HG03045 (cell line): ENCODE measurements at regions not wholly inside any gene's neighbourhood (a gene's known extent, or its start where the extent isn't known, plus 50 kb on each side); places are given as distances from the start of the nearest gene placed in this dataset.
"Not testable (repeated sequence)": the region's sequence is repeated elsewhere in the genome, so short reads cannot be mapped to it uniquely, and the experiment has no call there.

Experiments used
- ATAC-seq: cut with Tn5 transposase; IDR thresholded peaks from one replicate; pipeline ENCODE4 v1.9.1; 2021; ENCODE audit warnings: mild to moderate bottlenecking, moderate library complexity; ENCODE audit not compliant: unreplicated experiment

DNA sequence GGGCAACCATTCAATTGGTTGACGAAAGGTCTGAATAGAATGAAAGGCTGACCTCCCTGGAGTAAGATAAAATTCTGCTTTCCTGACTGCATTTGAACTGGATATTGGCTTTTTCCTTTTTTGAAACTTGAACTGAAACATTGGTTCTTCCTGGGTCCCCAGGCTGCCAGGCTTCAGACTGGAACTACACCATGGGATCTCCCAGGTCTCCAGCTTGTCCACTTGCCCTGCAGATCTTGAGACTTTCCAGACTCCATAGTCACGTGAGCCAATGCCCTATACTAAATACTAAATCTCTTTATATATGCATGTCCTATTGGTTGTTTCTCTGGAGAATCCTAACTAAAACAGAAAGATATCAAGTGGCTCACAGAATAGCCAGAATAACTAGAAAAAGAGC lies 118.7 kb upstream of the KRR1 start:
- no peak for ATAC-seq

DNA sequence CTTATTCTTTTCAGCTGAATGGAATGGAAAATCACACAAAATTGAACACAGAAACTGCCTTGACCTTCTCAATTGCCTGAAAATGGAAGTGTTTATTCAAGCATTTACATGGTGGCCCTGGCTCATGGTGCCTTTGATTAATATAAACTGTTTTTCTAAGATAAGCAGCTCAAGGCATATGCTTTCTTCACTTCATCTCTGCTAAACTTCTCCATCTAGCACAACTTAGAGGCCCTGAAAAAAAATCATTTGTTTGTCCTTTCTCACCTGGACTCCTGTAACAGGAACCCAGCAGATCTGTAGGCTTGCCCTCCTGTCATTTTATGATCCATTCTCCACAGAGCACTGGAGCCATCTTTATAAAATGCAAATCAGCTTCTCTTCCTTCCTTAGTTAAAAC lies 117.5 kb upstream of the KRR1 start:
- ATAC-seq, result no peak

DNA sequence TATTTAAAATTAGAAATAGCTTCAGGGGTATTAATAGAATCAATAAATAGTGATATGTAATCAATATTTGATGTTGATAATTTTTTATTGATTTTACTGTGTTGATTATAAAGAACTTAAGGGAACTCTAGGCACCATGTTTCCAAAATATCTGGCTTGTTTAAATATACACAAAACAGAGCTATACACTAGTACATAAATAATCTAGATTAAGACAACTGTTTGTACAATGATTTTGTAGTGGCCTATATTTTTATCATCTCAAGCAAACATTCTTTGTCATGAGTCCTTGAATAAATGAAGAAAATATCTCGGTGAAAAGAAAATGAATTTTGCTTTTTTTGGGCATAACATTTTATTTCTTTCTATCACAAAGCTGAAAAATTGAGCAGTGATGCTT lies 117.1 kb upstream of the KRR1 start:
- no peak for ATAC-seq

DNA sequence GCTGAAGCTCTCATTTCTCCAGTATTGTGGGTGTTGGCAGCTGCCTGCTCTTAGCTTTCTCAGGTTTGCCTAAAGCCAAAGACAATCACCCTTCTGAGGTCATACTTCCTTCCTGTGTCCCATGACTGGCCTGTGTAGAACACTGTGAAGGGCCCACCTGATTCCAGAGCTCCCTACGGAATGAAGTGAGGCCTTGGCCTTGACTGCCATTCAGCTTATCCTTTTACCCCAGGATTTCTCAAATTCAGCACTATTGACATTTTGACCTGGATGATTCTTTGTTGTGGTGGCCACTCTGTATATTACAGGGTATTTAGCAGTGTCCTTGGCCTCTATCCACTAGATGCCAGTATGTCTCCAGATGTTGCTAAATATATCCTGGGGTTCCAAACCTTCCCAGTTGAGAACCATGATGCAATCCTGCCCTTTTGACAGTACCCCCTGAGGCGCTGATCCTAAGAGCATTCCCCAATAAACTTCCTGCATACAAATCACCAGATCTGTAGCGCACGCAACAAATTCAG lies 112.3 kb upstream of the KRR1 start:
- ATAC-seq, result no peak

DNA sequence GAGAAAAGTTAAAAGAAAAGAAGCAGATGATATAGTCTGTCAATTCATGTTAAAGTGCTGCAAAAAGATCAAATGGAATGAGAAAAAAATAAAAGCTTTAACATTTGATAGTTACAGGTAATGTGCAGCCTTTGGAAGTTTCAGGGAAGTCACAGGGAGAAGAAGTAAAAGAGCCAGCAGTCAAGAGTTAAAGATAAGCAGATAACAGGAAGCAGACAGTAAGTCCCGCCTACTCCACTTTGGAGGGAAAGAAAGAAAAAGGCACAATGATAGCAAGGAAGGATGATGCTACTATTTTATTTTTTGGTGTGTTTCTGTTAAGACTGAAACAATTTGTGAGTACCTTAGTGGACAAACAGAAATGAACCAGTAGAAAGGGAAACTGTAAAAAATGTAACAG lies 111.1 kb upstream of the KRR1 start:
- no peak for ATAC-seq

DNA sequence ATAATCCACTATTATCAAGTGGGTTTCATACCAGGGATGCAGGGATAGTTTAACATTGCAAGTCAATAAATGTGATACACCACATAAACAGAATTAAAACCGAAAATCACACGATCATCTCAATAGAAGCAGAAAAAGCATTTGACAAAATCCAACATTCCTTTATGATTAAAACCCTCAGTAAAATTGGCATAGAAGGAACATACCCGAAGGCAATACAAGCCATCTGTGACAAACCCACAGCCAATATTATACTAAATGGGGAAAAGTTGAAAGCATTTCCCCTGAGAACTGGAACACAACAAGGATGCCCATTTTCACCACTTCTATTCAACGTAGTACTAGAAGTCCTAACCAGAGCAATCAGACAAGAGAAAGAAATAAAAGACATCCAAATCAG lies 103.0 kb upstream of the KRR1 start:
- ATAC-seq, result not testable (repeated sequence)

GRCh38 chr12:75613981-75614380 lies 102.6 kb upstream of the KRR1 start:
- ATAC-seq, result no peak

DNA sequence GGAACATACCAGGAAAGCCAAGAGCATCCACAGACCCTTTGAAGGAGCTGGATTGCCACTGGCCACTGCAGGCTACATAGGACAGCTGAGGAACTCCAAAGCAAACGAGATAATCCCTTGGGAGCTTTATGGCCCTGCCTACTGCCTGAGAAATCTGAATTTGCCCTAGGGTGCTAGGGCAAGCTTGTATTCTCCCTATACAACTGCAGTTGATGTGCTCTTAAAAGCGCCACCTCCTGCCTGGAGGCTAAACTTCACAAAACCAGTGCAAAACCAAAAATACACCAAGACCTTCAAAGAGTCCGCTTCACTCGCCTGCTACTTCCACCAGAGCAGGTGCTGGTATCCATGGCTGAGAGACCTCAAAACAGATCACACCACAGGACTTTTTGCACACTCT lies 99.6 kb upstream of the KRR1 start:
- no peak for ATAC-seq

- ATAC-seq, result no peak
Observed at GRCh38 chr12:75606956-75607355, 95.5 kb upstream of the KRR1 start.

DNA sequence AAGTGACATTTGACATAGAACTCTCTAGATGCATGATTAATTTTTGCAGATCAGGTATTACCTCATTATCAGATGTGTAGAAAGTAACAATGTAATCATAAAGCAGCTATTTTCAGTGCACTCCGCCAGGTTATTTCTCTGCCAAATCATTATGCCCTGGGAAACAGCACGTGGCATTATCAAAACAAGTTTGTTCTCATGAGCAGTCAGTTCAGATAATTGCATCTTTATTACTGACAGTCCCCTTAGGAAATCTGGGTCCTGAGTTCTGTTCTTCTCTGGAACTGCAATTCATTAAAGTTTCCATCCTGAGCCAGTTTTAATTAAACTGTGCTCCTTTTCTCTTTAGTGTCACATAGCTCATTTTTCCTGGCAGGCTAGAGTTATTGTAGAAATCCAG lies 94.7 kb upstream of the KRR1 start:
- no peak for ATAC-seq

GRCh38 chr12:75603475-75603874 lies 92.1 kb upstream of the KRR1 start:
- no peak for ATAC-seq

DNA sequence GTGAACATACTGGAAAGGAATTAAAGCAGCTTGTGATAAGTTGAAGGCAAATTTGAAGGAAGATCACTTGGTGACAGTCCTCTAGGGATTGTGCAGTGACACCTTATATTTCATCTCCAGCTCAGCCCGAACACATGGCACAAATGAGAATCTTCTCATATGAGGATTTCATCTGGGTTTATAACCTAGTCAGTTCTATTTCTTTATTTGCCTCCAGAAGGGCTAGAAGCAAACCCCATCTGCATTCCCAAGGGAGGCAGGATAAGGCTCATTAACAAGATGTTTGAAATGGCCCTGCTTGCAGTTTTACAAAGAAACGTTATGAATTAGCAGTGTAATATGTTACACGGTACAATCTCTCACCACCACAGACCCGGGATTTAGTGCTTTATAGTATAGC lies 90.7 kb upstream of the KRR1 start:
- ATAC-seq, result no peak

GRCh38 chr12:75600146-75600545 lies 88.7 kb upstream of the KRR1 start:
- no peak for ATAC-seq

- no peak for ATAC-seq
Observed at GRCh38 chr12:75599061-75599460, 87.7 kb upstream of the KRR1 start.

DNA sequence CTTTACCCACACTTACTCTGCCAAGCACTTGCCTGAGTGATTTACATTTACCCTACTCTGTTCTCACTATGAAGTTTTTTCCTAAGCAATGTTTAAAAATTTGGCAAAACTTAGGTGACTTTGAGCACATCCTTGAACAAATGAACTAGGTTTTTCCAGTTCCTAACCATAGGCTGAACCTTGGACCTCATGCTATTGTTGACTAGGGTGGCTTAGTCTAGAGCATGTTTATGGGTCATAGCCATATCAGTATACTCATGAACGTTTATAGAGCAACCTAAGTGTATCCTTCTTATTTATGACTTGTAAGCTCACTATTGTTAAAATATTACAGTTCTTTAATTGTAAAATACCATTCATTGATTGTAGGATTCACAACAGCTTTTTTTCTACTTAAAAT lies 85.0 kb upstream of the KRR1 start:
- ATAC-seq, result no peak

DNA sequence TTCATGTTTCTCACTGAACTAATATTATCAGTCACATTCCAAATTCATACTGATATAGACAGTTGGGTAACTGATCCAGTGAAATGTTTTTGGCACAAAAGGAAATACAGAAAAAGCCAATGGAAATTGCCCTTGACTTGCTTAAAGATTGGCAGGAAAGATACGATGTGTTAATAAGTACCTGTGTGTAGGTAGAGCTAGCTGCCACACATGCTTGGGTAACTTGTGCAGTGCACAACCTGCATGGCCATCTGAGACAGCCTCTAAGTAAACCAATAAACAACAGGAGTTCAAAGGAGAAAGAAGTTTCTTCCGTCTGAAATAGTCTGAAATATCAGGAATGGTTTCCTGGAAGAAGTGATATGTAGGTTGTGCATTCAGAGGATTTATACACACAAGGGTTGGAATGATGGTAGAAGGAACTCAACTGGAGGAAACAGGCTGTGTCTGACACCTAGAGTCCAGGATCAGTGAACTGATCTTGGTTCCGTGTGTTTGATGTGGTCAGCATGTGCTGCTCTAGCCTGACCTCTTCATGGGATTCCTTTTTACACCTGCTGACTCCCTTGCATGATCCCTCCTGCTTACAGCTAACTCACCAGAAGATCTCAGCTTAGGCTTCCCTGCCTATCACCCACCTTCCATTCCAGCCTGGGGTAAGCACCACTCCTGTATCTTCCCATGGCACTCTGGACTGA lies 81.4 kb upstream of the KRR1 start:
- no peak for ATAC-seq

DNA sequence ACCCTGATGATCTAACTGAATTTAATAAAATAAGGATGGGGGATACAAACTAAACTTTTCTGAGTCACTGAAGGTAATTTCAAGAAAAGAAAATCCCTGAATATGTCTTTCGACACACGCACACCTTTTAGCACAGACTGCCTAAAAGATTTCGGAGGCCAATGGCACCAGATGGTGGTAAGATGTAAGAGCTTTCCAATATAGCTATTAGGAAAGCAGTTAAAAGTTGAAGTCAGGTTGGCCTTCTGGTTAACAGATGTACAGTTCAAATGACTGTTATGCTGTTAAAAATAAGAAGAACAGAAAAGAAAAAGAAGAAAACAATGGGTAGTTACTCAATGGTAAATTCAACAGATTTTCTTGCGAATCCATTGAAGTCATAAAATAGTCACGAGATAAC lies 80.7 kb upstream of the KRR1 start:
- ATAC-seq, result no peak

GRCh38 chr12:75591628-75592027 lies 80.2 kb upstream of the KRR1 start:
- no peak for ATAC-seq

GRCh38 chr12:75589801-75590200 lies 78.4 kb upstream of the KRR1 start:
- no peak for ATAC-seq

DNA sequence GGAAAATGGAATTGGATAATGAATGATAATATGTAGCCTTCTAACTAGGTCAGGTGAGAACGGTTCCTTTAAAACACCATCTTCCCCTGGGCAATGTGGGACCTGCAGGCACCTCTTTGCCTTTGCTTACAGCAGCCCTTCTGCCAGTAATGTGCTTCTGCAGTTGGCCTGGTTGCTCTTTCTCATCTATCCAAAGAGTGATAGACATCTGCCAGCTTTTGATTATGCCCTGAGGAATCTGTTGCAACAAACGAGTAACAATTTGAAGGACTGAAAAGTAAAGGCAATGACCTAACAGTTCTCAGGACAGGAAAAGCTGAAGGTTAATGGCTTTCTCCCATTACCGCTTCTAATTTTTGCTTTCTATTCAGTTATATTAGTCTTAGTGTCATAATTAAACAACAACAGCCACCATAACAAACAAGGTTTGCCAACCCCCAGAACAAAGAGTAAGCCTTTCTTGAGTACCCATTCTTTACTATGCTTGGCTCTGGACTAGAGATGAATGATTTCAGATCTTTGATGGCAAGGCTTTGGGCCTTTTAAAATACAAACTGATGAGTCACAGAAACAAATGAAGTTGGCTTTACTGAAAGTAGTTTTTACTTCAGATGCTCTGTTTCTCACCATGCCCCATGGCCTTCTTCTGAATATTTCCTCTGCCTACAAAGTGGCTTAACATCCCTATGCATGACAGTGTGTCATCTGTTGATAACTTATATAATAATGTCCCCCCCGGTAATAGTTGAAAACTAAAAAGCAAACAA lies 76.1 kb upstream of the KRR1 start:
- no peak for ATAC-seq

- ATAC-seq, result no peak
Observed at GRCh38 chr12:75585330-75585729, 73.9 kb upstream of the KRR1 start.

DNA sequence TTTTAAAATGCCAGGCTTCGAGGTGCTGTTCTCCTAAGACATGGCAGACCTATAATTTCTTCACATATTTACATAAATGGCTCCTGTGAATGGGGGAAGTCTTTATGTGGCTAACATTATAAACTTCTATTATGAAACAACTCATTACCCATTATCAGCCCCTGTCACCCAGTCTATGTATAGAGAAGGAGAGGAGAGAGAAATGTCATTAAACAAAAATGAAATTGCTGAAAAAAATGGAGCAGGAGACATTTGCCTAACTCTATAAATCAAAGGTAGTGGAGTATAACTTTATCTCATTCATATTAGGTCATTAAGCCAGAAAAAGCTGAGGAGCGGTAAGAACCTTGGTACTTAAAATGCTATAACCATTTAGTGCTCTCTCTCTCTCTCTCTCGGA lies 71.9 kb upstream of the KRR1 start:
- ATAC-seq, result no peak
